GM18861 (cell line): ENCODE measurements at regions not wholly inside any gene's neighbourhood (a gene's known extent, or its start where the extent isn't known, plus 50 kb on each side); places are given as distances from the start of the nearest gene placed in this dataset.
A peak's percentile ranks its signal among the peaks of the same experiment; 100 is the strongest.

Source experiments
- ATAC-seq: cut with Tn5 transposase; IDR thresholded peaks from one replicate; pipeline ENCODE4 v1.9.1; 2021; ENCODE audit not compliant: unreplicated experiment

DNA sequence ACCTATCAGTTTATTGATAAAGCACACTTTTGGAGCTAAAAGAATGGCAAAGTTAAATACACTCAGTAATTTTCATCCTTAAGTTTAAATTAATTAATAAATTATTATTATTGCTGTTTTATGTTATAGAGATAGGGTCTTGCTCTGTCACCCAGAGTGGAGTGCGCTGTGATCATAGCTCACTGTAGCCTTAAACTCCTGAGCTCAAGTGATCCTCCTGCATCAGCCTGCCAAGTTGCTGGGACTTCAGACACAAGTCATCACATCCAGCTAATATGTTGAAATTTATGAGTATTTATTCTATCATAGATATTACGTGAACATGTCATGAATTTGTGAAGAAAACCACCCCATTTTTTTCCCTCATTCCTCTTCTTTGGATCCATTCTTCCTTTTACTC is 64.2 kb downstream of the GJA1 start:
- ATAC-seq: no peak

DNA sequence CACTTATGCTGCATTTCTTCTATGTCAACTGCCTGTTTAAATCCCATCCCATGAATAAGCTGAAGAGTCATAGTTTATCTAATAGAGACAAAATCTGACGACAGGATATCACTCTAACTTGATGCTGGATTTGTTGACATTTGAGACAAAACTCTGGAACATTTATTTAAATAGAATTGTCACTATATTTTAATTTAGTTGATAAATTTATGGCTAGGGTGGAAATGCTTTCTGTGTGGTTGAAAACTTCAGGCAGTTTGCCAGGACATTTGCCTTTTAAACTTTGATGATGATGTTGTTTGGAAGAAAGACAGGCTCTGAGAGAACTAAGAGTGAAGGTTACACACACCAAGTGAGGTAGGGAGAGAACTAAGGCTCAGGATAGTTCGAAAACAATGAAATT is 68.1 kb downstream of the GJA1 start:
- ATAC-seq: no peak

DNA sequence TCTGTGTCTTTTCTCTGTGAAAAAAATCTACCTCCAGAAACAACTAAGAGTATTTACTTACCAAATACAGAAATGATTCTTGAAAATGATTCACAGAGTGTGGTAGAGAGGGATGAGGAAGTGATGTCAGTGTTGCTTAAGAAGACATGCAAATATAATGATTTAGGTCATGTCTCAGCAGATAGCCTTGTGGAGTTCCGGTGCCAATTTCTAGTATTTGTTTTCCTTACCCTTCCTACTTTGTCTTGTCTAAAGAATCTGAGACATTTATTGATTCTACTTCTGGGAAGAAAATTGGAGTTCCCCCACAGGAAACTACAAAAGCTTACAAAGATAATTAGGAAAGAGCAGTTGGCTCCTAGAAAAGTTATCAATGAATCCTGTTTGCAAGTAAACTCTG is 68.8 kb downstream of the GJA1 start:
- peak; percentile 81 for ATAC-seq

DNA sequence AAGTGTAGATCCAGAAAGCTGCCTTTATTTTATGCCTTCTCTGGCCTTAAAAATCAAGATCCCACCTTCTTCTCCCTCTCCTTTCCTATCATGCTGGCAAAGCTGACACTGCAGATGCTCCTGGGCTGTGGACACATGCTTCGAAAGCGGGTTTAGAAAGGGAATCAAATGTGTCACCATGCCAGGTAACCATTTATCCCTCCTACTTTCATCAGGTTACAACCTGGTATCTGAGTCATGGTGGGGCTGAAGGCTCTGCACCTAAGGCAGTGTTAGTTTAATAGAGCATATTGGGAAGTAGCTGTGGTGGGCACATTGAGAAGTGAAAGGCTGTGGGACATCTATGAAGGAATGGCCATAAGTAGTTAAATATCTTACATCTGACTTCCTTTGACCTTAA is 69.8 kb downstream of the GJA1 start:
- ATAC-seq: no peak

DNA sequence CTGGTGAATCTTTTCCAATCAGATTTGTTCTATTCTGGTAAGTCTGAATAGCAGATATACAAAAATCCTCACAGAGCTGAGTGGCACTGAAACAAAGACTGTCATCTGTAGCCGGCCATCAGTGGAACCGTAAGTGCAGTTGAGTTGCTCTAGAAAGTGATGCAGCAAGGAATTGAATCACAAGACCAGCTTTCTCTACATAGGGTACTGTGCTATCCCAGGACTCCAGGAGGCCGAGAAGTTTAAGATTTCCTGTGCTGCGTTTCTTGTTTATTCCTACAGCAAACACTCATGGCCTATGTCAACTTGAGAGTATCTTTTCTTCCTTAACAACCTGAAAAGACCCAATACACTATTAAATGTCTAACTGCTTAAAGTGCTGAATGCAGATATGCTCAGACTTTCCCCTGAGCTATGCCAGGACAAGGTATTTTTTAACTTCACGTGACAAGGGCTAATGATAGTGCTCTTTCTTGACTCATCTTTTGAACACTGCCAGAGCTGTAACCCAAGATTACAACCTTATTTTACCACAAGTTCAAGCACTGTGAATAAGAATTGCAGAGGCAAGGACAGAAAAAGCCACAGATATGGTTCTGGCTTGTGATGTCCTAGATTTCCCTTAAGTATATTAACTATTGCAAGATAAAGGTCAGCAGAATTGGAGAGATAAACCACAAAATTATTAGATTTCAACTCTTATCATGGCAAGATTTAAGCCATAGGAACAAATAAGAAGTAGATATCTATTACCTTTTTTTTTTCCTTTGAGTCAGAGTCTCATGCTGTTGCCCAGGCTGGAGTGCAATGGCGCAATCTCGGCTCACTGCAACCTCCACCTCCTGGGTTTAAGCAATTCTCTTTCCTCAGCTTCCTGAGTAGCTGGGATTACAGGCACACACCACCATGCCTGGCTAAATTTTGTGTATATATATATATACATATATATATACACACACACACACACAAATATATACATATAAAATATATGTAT is 71.6 kb downstream of the GJA1 start:
- ATAC-seq: no peak

DNA sequence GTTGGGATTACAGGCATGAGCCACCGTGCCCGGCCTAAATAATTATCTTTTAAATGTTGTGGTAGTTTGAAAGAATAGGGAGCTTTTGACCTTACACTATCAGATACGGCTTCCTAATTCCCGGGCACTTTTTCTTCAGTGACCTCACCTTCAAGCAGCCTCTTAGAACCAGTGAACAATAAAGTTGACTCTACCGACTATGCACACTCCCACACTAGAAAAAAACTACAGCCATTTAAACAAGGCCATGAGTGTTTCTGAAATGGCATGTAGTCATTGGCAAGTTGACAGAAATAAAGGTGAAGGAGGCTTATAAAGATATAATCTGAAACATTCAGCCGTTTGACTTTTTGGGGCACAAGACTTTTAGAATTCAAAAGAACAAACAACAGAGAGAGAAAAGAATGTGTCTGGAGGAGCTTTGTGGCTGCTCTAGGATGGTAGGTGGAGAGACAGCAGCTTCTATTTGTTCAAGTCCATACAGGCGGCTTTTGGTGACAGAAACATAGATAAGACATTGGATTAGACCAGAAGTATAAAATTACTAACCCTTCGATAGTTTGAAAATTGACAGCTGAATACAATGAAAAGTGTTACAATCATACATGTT is 75.2 kb downstream of the GJA1 start:
- no peak for ATAC-seq

DNA sequence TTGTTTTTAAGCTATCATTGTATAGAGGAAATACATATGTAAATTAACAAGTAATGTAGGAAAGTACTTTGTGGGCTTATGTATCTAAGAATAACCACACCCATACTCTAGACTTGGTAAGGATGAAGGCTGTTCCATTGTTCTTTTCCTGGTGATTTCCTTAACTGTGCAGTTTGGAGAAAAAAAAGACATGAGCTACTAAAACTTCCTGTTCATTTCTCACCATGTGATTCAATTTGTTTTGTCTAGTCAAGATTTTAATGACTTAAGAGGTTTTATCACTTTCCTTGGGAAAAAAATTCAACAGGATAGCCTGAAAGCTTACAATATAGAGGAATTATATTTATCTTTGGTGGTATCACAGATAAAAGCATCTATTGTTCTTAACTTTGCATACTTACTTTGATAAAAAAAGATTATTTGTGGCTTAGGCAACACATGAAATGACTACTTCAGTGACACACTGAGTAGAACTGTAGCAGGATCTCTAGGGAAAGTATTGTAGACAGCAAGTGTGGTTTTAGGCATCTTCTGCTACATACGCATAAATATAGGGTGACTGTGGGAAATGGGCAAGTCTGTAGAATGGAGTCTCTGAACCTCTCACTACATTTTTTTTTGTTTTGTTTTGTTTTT is 80.3 kb downstream of the GJA1 start:
- no peak for ATAC-seq

DNA sequence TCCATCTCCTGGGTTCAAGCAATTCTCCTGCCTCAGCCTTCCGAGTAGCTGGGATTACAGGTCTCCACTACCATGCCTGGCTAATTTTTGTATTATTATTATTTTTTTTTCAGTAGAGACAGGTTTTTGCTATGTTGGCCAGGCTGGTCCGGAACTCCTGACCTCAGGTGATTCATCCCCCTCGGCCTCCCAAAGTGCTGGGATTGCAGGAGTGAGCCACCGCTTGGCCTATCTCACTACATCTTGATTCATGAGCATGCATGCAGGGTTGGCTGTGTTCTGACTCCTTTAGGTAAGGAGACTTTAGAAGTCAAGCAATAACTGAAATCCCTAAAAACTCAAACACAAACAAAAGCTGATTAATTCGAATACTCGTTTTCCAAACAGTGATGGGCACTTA is 80.9 kb downstream of the GJA1 start:
- no peak for ATAC-seq

DNA sequence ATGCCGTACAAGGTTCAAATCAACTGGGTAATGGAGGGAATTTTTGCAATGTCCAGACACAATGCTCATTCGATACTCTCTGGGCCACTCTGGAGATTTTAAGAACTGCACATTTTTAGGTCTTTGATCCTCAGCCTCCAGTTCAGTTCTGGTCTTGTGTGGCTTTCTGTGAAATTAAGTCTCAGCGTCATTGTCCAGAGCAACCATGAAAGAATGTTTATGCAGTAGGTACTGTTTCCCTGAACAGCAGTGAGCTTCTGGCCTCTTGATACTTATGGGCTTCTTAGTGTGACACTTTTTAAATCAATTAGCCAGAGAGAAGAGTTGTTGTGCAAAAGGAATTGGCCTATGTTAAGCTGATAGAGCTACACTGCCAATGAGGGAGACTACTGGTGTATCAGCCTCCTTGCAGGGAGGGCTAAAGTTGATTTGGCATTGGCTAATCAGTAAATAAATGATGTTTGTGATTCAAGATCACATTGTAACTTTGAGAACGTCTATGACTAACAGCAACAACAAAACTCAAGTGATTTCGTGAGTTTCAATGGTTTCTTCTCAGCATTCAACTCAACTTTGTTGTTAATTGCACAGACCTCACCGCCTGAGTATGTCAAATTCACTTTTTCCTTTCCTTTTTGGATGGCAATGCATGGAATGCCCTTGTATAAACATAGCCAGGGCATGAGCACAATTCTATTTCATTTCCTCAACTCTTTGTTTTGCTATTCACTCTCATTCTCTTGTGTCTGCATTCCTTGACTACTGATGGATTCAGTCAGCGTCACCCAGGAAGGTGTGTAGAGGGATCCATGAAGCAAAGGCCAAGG is 85.1 kb downstream of the GJA1 start:
- no peak for ATAC-seq

DNA sequence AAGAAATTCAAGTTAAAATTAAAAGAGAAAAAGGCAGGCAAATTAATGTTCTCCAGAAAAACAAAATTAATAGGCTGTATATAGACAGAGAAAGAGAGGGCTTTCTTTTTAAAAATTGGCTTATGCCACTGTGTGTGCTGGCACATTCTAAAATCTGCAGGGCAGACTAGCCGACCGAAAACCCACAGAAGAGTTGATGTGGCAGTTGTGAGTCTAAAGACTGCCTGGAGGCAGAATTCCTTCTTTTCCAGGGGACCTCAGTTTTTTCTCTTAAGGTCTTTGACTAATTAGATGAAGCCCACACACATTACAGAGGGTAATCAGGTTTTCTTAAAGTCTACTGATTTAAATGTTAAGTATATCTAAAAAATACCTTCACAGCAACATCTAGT is 85.7 kb downstream of the GJA1 start:
- no peak for ATAC-seq

DNA sequence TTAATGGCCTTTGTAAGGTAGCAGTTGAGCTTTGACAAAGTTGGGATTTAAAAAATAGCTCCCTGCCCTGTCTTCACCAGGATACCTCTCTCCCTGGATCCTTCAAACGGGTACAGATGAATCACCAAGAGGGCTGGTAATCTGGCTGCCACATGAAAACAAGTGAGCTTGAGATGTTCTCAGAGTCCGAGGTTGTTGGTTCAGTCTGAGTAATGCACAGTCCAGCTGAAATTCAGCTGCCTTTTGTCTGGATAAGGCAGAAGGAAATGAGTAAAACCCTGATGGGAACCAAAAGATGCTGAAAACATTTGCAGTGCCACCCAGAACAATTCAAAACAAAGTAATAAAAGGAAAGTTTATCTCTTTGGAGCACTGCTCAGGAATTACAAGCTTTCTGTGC is 86.8 kb downstream of the GJA1 start:
- ATAC-seq: no peak

DNA sequence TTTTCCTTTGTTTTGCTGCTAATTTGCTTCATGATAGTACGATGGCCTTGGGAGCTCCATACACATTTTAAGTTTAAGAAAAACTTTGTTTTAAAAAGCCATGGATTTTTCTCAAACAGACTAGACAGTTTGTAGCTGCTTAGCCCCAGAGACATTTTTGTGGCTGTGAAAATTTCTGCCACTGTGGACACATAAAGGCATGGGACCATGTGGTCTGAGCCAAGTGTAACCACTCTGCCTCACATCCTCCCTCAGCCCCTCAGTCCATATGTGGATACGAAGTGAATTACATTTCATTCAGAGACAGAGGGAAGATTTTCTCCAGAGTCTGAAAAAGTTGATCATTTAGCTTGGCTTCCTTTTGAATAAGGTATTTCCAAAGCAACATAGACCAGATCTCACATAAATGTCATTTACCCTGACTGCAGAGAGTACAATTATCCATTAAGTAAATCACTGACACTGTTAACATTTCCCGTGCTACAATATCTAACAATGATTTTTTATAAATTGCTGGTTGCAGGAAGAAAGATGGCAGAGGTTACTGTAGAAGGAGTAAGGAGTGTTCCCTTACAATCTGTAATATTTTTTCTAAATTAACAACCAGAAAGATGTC is 87.4 kb downstream of the GJA1 start:
- ATAC-seq: no peak

DNA sequence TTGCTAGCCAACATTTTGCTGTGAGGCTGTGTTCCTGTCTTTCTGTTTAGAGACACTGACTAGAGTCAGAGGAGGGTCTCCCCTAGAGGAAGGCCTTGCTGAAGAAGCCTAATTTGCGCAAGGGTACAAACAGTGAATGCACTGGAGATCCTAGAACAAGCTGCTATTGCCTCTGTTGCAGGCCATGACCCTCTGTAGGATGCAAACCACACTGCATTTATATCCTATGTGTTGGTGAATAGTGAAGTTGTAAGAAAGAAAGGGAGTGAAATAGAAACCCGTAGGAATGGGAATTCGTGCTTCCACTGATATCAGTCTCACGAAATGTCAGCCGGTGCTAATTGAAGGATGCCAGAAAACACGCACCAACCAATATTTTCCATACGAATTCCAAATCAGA is 88.2 kb downstream of the GJA1 start:
- no peak for ATAC-seq

DNA sequence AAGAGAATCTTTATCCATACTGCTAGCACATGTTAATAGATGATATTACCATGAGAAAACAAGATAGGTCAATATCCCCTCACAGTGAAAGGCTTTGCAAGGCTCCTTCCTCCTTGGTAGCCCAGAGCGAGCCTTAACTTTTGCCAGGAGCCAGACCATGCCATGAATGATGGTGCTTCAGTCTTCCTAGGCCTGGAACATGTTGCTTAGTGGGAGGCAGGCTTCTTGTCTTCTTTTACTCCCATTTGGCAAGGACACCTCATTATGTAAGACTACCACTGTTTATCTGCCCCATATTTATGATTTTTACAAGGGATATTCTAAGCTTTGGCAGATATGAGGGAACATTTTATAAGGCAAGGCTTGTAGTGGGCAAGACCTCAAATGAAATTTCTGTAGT is 90.8 kb downstream of the GJA1 start:
- no peak for ATAC-seq

DNA sequence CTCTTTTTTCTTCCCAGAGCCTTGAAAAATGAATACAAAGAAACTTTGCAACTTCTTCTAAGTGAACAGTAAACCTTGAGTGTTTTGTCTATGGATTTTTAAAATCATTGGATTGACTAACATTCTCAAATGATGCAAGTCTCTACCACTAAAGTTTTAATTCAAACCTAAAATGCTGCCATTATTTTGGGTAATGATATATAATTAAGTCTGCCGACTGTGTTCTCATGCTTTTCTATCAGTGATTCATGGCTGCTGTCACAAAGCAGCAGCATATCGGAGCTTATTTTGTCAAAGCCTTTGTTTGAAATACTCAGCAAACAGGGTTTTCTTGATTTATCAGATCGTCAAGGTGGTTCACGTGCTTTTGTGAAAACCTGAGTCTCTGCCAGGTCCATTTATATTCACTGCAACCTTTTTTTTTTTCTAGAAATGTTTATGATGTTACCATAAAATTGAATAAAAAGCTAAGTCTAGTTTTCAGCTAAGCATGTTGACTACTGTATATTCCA is 96.3 kb downstream of the GJA1 start:
- no peak for ATAC-seq

DNA sequence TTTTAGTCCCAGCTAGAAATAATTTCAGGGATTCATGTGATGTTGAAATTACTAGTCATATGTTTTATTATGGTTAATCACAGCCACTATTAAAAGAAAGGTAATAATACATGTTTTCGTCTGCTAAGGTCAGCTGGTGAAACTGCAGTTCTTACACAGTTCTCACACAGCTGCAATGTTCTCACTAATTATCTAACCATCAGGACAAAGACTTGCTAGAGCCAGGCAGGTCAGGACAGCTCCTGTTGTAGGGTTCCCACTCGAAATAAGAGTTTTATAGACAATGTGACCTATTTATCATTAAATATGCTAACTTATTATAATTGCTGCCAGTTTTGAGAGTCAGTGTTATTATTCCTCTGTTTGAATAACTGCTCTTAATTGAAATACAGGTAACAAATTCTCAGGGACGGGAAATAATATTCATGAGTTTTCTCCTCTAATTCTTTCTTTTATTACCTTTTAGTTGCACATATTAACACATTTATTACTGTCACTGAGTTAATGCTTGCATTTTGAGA is 97.9 kb downstream of the GJA1 start:
- ATAC-seq: no peak

DNA sequence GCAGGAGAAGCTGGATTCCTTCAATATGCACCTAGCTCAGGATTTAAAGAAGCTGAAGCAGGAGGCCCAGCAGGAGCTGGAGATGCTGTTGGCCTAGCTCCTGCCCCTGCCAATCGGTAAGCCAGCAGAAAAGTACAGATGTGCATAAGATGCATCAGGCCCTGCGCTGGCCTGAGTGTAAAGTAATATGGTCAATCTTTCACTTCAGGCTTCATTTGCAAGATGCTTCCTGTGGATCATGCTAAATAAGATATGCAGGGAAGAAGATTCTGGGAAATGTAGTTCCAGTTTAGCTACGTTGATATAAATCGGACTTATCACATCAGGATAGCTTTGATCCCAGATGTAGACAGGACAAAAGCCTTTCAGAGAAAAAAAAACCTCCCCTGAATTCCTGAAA is 100.3 kb downstream of the GJA1 start:
- no peak for ATAC-seq

DNA sequence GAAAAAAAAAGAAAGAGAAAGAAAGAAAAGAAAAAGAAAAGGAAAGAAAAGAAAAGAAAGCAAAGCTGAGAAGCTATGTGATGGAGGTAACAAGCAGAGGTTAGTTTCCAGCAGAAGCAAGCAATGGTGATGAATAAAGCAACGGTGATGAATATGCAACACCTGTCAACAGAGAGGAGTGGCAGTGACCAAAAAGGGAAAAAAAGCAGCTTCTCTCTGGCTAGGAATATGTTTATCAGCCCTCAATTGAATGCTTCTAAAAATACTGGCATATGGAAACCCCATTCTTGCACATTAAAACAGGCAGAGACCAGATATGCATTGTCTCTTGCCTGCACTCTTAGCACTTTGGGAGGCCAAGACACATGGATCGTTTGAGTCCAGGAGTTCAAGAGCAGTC is 100.9 kb downstream of the GJA1 start:
- no peak for ATAC-seq

DNA sequence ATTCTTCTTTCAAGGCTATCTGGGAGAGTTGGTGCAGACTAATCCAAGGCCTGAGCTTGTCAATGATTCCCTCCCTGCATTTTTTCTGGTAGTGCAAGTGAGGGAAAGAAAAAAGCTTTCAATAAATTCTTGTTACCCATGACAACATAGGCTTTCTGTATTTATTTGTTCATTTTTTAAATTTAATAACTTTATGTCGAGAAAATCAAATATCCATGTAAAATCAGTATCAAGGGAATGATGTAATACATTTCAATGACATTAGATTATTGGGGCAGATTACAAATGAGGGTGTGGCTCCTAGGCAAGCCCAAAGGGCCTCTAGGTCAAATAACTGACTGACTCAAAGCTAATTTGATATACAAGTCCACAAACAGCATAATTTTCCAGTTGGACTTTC is 104.0 kb downstream of the GJA1 start:
- no peak for ATAC-seq

DNA sequence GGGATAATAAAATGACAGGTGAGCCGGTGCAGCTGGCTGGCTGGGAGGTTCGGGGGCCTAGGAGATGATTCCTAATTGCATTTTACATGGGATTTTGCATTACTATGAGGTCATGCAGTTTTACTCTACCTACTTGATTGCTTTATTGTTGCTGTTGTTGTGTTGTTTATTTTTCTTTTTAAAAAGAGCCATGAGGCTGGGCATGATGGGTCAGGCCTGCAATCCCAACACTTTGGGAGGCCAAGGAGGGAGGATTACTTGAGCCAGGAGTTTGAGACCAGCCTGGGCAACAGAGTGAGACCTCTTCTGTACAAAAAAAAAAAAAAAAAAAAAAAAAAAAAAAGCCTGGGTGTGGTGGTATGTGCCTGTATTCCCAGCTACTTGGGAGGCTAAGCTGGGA is 104.8 kb downstream of the GJA1 start:
- no peak for ATAC-seq
